ENCODE measurements at regions not wholly inside any gene's neighbourhood (a gene's known extent, or its start where the extent isn't known, plus 50 kb on each side); places are given as distances from the start of the nearest gene placed in this dataset.

DNA sequence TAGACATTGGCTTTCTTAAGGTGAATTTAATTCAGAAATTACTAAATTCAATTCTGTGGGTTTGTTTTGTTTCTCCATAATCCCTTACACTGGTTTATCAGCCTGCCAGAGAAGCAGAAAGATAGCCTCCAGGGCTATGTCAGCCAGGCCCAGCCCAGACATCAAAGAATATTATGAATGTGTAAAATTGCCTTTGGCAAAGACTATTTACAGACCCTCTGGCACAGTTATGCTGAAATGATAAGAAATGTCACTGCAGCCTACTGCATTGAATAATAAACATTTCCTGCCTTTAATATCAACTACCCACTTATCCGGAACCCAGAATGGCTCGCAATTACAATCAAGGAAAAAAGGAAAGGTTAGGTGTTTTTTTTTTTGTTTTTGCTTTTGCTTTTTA is 562.5 kb upstream of the LRRC4C start:
- TF ChIP-seq CTCF (IDR thresholded peaks at IDR 0.05) (no peak), POLR2A (IDR thresholded peaks at IDR 0.05) (no peak), POLR2AphosphoS5 (IDR thresholded peaks at IDR 0.05) (no peak)
